Heart right ventricle (tissue), 16 donors: ENCODE measurements at regions not wholly inside any gene's neighbourhood (a gene's known extent, or its start where the extent isn't known, plus 50 kb on each side); places are given as distances from the start of the nearest gene placed in this dataset.
A peak's percentile ranks its signal among the peaks of the same experiment; 100 is the strongest.

Source experiments
- ATAC-seq, 8 donors: fragments of 200-7000 bp; cut with Tn5 transposase; one replicate each; pipeline ENCODE4 v1.9.1; 2020; ENCODE audit warnings: mild to moderate bottlenecking in 8 of 8, moderate library complexity in 8 of 8, moderate number of reproducible peaks in 1 of 8
- DNase-seq, 2 donors: peaks; one replicate each; pipeline ENCODE4 v3.0.0-alpha.2; 2020
- H3K27ac ChIP-seq, 10 donors: fragments of 200-600 bp; sonication (generic) in 2 of 10; one replicate each; pipeline versions ENCODE4 v1.5.0 to v1.8.0; 2020 to 2022; ENCODE audit warnings: mild to moderate bottlenecking in 3 of 10
- H3K27me3 ChIP-seq, 7 donors: fragments of 200-600 bp; one replicate each; pipeline ENCODE4 v1.8.0; 2021 to 2022; ENCODE audit warnings: mild to moderate bottlenecking in 2 of 7
- H3K36me3 ChIP-seq, 9 donors: fragments of 200-600 bp; sonication (generic) in 1 of 9; one replicate each; pipeline versions ENCODE4 v1.5.0 to v1.8.0; 2020 to 2022; ENCODE audit warnings: mild to moderate bottlenecking in 2 of 9
- H3K4me1 ChIP-seq, 9 donors: fragments of 200-600 bp; sonication (generic) in 1 of 9; one replicate each; pipeline versions ENCODE4 v1.5.0 to v1.8.0; 2020 to 2022; ENCODE audit warnings: mild to moderate bottlenecking in 4 of 9
- H3K4me3 ChIP-seq, 10 donors: fragments of 200-600 bp; sonication (generic) in 2 of 10; one replicate each; pipeline versions ENCODE4 v1.5.0 to v1.8.0; 2020 to 2022; ENCODE audit warnings: mild to moderate bottlenecking in 7 of 10, moderate library complexity in 2 of 10
- H3K9me3 ChIP-seq, 11 donors: fragments of 200-600 bp in 10 of 11; sonication (generic) in 2 of 11; one replicate each; pipeline versions ENCODE4 v1.5.0 to v1.8.0; 2013 to 2022; ENCODE audit warnings: mild to moderate bottlenecking in 2 of 11, control low read depth in 1 of 11, moderate library complexity in 1 of 11
- WGBS, 2 donors: extraction: QIAGEN DNeasy Blood & Tissue Kit; methylation state at CpG; one replicate each; pipeline ENCODE4 v1.1.7; 2013; ENCODE audit warnings: inconsistent platforms in 1 of 2; 5-methylcytosine and 5-hydroxymethylcytosine counted together
- intact Hi-C, 10 donors: fragments of 100-400 bp; cut with DNase I; formaldehyde crosslinking; loops; one replicate each; pipeline versions ENCODE4 v1.11.1 to v1.14.2; 2022
- TF ChIP-seq, protein P1 (sequence below), 9 donors: fragments of 200-600 bp; sonication (generic) in 2 of 9; IDR thresholded peaks; one replicate each; pipeline versions ENCODE4 v1.5.0 to v1.8.0; 2021 to 2022; ENCODE audit warnings: antibody characterized with exemption in 9 of 9, mild to moderate bottlenecking in 5 of 9, moderate library complexity in 1 of 9
- donor health status: Arrhythmogenic right ventricular cardiomyopathy.
- donor health status: ischemic (EF 13 %, LVEDD 7.1; RV severe dilation, severe dysfunction).
- donor health status: healthy with polysubstance abuse.
- donor health status: DM: no; HTN: yes; CAD: no.
- donor health status: DM: no; HTN: no; CAD: no.
- donor health status: ischemic (EF 25% LVEDD 6.9; RV normal size, moderate dysfunction).
- donor health status: ischemic (EF 25% LVEDD 5.7; RV mildly dilated, moderate dysfunction).
- donor health status: healthy.
- donor health status: DM: yes; HTN: yes; CAD: no.
- donor health status: Ischemic cardiomyopathy.
- donor health status: ischemic (EF 35%, LVEDD 5.7; RV mildly dilated, moderate dysfunction).
- donor health status: nonischemic (EF 11% LVEDD 7.7; RV severe dilation, severe dysfunction).
- donor health status: DM: yes; HTN: yes; CAD: no.
- donor health status: PGD.
- donor health status: ischemic (EF 29% LVEDD 5.4; RV normal size, mild dysfunction).
- donor health status: nonischemic (EF 23%, LVEDD 6.1; RV moderate dilation, normal function).

DNA sequence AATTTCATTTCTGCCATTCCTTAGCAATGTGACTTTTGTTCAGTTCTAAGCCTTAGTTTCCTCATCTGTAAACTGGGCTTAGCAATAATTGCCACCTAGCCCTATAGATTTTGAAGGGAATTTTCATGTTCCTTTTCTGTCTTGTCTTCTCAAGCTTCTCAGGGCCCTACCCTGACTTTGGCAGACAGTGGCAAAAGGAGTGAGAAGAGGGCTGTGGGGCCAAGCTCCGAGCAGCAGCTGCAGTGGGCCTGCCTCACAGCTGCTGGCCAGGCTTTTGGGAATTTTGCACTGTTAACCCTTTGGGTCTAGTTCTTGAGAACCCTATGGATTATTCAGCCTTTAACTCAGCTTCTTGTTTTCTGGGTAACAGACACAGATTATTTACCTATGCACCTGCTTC, 67.6 kb upstream of the IGSF1 start:
- Histone ChIP-seq H3K4me1 (no peaks in the 10 kb centered on the region), H3K9me3 (no peaks in the 10 kb centered on the region), H3K4me3 (no peak overlapping the region), H3K27ac (no peak overlapping the region), H3K36me3 (no peaks in the 10 kb centered on the region), H3K27me3 (peaks cover 0 to 18% (median 0%) of the 10 kb centered on the region in 7 donors)
- no peak for ATAC-seq
- intact Hi-C loops = loop anchor here in 1 of 10 donors (1.0 kb wide), 1 partner anchor 47 kb away; no protein-coding TSS in a partner anchor
- TF ChIP-seq, protein P1, sequence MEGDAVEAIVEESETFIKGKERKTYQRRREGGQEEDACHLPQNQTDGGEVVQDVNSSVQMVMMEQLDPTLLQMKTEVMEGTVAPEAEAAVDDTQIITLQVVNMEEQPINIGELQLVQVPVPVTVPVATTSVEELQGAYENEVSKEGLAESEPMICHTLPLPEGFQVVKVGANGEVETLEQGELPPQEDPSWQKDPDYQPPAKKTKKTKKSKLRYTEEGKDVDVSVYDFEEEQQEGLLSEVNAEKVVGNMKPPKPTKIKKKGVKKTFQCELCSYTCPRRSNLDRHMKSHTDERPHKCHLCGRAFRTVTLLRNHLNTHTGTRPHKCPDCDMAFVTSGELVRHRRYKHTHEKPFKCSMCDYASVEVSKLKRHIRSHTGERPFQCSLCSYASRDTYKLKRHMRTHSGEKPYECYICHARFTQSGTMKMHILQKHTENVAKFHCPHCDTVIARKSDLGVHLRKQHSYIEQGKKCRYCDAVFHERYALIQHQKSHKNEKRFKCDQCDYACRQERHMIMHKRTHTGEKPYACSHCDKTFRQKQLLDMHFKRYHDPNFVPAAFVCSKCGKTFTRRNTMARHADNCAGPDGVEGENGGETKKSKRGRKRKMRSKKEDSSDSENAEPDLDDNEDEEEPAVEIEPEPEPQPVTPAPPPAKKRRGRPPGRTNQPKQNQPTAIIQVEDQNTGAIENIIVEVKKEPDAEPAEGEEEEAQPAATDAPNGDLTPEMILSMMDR (IDR thresholded peaks at IDR 0.05) = no peak
- WGBS, 2 donors = 35 to 39% methylated on average over 1 of the region's 1 CpG
- no peak for DNase-seq

DNA sequence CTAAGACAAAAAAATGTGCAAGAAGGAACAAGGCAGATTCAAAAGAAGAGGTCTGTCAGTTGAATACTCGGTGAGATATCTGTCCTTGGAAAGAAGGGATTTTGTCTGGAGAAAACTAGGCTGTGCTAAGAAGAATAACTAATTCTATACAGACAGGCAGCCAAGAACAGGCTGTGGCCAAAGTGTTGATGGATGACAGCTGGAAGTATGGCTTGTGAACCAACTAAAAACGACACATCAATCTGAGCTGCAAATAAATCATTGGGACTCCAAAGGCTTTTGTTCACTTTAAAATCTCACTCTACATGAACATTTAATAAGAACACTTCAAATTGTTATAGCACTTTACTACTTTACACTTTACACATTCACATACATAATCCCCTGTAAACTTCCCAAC, 70.5 kb upstream of the IGSF1 start:
- ATAC-seq (no peak), DNase-seq (no peak)
- H3K27ac ChIP-seq = no peak overlapping the region
- H3K4me3 ChIP-seq = no peak overlapping the region
- no peaks in the 10 kb centered on the region for H3K9me3 ChIP-seq
- H3K36me3 ChIP-seq = no peaks in the 10 kb centered on the region
- no peaks in the 10 kb centered on the region for H3K4me1 ChIP-seq
- intact Hi-C loops = no loop called here
- H3K27me3 ChIP-seq = peaks cover 0 to 37% (median 0%) of the 10 kb centered on the region in 7 donors
- TF ChIP-seq, protein P1 (IDR thresholded peaks at IDR 0.05) = no peak
- WGBS, 2 donors = 30 to 34% methylated on average over 2 of the region's 2 CpGs

DNA sequence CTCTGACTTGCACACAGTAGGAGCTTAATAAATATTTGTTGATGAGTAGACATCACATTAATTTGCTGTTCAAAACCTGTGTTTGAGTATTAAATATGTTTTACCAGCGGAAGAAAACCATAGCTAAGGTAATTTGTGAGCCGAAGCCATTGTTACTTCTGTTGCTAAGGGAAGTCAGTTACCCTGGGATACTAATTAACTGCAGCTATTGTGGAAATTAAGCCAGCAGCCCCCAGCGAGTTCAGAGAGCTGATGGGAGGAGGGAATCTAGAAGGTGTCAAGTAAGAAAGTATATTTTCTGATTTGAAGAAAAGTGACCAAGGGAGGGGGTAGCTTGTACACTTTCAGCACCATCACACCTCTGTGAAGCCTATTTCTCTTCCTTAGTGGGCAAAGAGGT, 76.7 kb upstream of the IGSF1 start:
- 45 to 51% methylated on average over 3 of the region's 3 CpGs for WGBS, 2 donors
- H3K27me3 ChIP-seq = peaks cover 0 to 35% (median 0%) of the 10 kb centered on the region in 7 donors

DNA sequence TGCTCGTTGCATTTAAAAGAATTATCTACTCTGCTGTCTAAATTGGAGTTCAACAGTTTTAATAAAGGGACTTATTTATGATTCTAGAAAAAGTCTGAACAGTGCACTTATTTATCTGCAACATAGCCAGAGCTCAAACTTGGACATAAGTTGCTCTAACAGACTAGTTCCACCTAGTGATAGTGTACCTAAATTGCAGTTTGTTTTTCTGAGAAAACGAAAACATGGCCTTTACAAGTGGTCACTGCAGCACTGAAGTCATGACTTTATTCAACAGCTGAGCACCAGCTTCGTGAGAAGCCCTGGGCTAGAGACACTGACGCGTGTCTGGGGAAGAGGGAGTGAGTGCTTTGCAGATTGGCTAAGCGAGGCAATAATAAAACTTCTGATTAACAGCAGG, 77.3 kb upstream of the IGSF1 start:
- H3K36me3 ChIP-seq = no peaks in the 10 kb centered on the region
- TF ChIP-seq, protein P1 (IDR thresholded peaks at IDR 0.05) = peak in 3 of 9 donors; percentile 9 to 28 (median 16)
- 24 to 27% methylated on average over 6 of the region's 6 CpGs for WGBS, 2 donors
- H3K4me1 ChIP-seq = no peaks in the 10 kb centered on the region
- DNase-seq (no peak), ATAC-seq (no peak)
- peaks cover 0 to 35% (median 0%) of the 10 kb centered on the region in 7 donors for H3K27me3 ChIP-seq
- no peak overlapping the region for H3K4me3 ChIP-seq
- H3K9me3 ChIP-seq = no peaks in the 10 kb centered on the region
- intact Hi-C loops = no loop called here
- no peak overlapping the region for H3K27ac ChIP-seq

More for the DNA sequence above, 76.7 kb upstream of the IGSF1 start:
- H3K9me3 ChIP-seq = no peaks in the 10 kb centered on the region
- no peaks in the 10 kb centered on the region for H3K36me3 ChIP-seq
- ATAC-seq (no peak), DNase-seq (no peak)
- H3K4me3 ChIP-seq = no peak overlapping the region
- intact Hi-C loops = no loop called here
- TF ChIP-seq, protein P1 (IDR thresholded peaks at IDR 0.05) = no peak
- no peaks in the 10 kb centered on the region for H3K4me1 ChIP-seq
- H3K27ac ChIP-seq = no peak overlapping the region
